ENCODE measurements at regions not wholly inside any gene's neighbourhood (a gene's known extent, or its start where the extent isn't known, plus 50 kb on each side); places are given as distances from the start of the nearest gene placed in this dataset.

GRCh38 chr2:150126839-150127238 lies 360.6 kb downstream of the RND3 start:
- H3K9me3 Mint-ChIP-seq (ENCODE audit: low read depth, unreplicated experiment), result peaks cover 6% of the 10 kb centered on the region
- TF ChIP-seq, protein P1, sequence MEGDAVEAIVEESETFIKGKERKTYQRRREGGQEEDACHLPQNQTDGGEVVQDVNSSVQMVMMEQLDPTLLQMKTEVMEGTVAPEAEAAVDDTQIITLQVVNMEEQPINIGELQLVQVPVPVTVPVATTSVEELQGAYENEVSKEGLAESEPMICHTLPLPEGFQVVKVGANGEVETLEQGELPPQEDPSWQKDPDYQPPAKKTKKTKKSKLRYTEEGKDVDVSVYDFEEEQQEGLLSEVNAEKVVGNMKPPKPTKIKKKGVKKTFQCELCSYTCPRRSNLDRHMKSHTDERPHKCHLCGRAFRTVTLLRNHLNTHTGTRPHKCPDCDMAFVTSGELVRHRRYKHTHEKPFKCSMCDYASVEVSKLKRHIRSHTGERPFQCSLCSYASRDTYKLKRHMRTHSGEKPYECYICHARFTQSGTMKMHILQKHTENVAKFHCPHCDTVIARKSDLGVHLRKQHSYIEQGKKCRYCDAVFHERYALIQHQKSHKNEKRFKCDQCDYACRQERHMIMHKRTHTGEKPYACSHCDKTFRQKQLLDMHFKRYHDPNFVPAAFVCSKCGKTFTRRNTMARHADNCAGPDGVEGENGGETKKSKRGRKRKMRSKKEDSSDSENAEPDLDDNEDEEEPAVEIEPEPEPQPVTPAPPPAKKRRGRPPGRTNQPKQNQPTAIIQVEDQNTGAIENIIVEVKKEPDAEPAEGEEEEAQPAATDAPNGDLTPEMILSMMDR (IDR thresholded peaks at IDR 0.05; ENCODE audit: unreplicated experiment), result no peak
- peaks cover 57% of the 10 kb centered on the region for H3K4me1 Mint-ChIP-seq (ENCODE audit: low read depth, unreplicated experiment)
- DNase-seq, result no peak
- CTCF ChIA-PET, result interaction anchor here (0.8 to 0.9 kb wide), 2 partner anchors 14 to 532 kb away, joined by 3 read pairs; no protein-coding TSS in a partner anchor
- no peaks in the 10 kb centered on the region for H3K36me3 Mint-ChIP-seq (ENCODE audit: insufficient read depth, unreplicated experiment)
- no peak overlapping the region for H3K4me3 Mint-ChIP-seq (ENCODE audit: low read depth, unreplicated experiment)
- intact Hi-C loops (cut with micrococcal nuclease; ENCODE audit: unreplicated experiment), result no loop called here
- no peaks in the 10 kb centered on the region for H3K27me3 Mint-ChIP-seq (ENCODE audit: unreplicated experiment)
- H3K27ac Mint-ChIP-seq (ENCODE audit: unreplicated experiment), result no peak overlapping the region
- no TSS peak for BruUV-seq (replicated peaks)

DNA sequence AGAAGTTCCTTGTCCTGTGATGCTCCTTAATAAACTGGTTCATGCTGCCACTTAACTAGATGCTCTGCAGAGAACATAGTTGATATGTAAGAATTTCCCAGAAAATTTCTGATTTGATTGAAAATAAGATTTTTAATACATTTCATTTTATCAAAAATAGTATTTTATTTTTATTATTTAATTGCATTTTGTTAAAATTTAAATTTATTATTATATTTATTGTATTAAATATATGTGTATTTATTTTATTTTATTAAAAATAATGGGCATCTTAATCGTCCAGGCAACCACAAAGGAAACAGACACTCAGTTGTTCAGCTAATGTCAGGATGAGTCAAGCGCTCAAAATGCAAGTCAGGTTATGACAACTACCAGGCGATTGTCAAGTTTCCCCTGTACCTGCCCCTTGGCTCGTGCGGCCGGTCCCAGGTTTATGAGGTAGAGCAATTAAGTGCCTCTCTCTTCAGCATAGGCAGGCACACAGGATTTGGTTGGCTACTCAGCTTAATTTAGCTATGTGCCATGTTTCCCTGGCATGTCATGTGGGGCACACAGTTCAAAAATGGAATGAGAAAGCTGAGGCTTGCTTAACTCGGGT lies 361.2 kb downstream of the RND3 start:
- Mint-ChIP-seq H3K4me3 (ENCODE audit: low read depth, unreplicated experiment) (no peak overlapping the region), H3K9me3 (ENCODE audit: low read depth, unreplicated experiment) (peaks cover 6% of the 10 kb centered on the region), H3K36me3 (ENCODE audit: insufficient read depth, unreplicated experiment) (no peaks in the 10 kb centered on the region), H3K4me1 (ENCODE audit: low read depth, unreplicated experiment) (peaks cover 57% of the 10 kb centered on the region), H3K27ac (ENCODE audit: unreplicated experiment) (peak overlapping the region; percentile 69), H3K27me3 (ENCODE audit: unreplicated experiment) (no peaks in the 10 kb centered on the region)
- BruUV-seq (replicated peaks), result no TSS peak
- intact Hi-C loops (cut with micrococcal nuclease; ENCODE audit: unreplicated experiment), result no loop called here
- DNase-seq, result no peak
- CTCF ChIA-PET, result interaction anchor here (0.6 to 1.1 kb wide), 5 partner anchors 9 to 139 kb away, joined by 3 to 5 read pairs (median 3); no protein-coding TSS in a partner anchor
- TF ChIP-seq, protein P1 (IDR thresholded peaks at IDR 0.05; ENCODE audit: unreplicated experiment), result no peak

DNA sequence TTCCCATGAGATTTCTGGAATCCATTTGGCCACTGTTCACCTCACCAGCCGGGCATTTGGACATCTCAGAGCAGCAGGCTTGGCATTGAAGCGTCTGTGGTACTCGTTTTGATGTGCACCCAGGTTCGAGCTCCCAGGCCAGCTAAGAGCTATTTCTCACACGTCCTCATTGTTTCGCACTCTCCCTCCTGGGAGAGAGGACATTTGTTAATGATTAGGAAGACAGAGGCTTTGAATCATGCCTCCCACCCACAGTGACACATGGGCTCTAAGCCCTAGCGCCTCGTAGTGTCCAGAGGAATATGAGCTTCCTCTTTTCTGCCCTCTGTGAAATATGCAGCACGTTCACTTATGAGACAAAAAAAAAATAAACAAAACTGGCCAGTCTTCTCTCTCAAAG lies 361.8 kb downstream of the RND3 start:
- intact Hi-C loops (cut with micrococcal nuclease; ENCODE audit: unreplicated experiment), result no loop called here
- peaks cover 6% of the 10 kb centered on the region for H3K9me3 Mint-ChIP-seq (ENCODE audit: low read depth, unreplicated experiment)
- peak overlapping the region; percentile 69 for H3K27ac Mint-ChIP-seq (ENCODE audit: unreplicated experiment)
- no peaks in the 10 kb centered on the region for H3K36me3 Mint-ChIP-seq (ENCODE audit: insufficient read depth, unreplicated experiment)
- peak; percentile 44 for DNase-seq
- CTCF ChIA-PET, result interaction anchor here (0.6 to 1.1 kb wide), 5 partner anchors 10 to 139 kb away, joined by 3 to 5 read pairs (median 3); no protein-coding TSS in a partner anchor
- H3K4me1 Mint-ChIP-seq (ENCODE audit: low read depth, unreplicated experiment), result peaks cover 54% of the 10 kb centered on the region
- no TSS peak for BruUV-seq (replicated peaks)
- TF ChIP-seq, protein P1 (IDR thresholded peaks at IDR 0.05; ENCODE audit: unreplicated experiment), result no peak
- no peak overlapping the region for H3K4me3 Mint-ChIP-seq (ENCODE audit: low read depth, unreplicated experiment)
- H3K27me3 Mint-ChIP-seq (ENCODE audit: unreplicated experiment), result no peaks in the 10 kb centered on the region

- no peak overlapping the region for H3K27ac Mint-ChIP-seq (ENCODE audit: unreplicated experiment)
Observed at GRCh38 chr2:150125188-150125587, 362.3 kb downstream of the RND3 start.

More at GRCh38 chr2:150125188-150125587, 362.3 kb downstream of the RND3 start:
- no peak for DNase-seq
- H3K4me1 Mint-ChIP-seq (ENCODE audit: low read depth, unreplicated experiment), result peaks cover 49% of the 10 kb centered on the region
- H3K9me3 Mint-ChIP-seq (ENCODE audit: low read depth, unreplicated experiment), result peaks cover 6% of the 10 kb centered on the region
- no peak overlapping the region for H3K4me3 Mint-ChIP-seq (ENCODE audit: low read depth, unreplicated experiment)
- intact Hi-C loops (cut with micrococcal nuclease; ENCODE audit: unreplicated experiment), result no loop called here
- no TSS peak for BruUV-seq (replicated peaks)
- TF ChIP-seq, protein P1 (IDR thresholded peaks at IDR 0.05; ENCODE audit: unreplicated experiment), result no peak
- no peaks in the 10 kb centered on the region for H3K36me3 Mint-ChIP-seq (ENCODE audit: insufficient read depth, unreplicated experiment)
- CTCF ChIA-PET, result interaction anchor here (0.6 to 1.1 kb wide), 6 partner anchors 10 to 138 kb away, joined by 3 to 5 read pairs (median 3); no protein-coding TSS in a partner anchor
- no peaks in the 10 kb centered on the region for H3K27me3 Mint-ChIP-seq (ENCODE audit: unreplicated experiment)

Measured in Calu3 (cell line).